ENCODE measurements at regions not wholly inside any gene's neighbourhood (a gene's known extent, or its start where the extent isn't known, plus 50 kb on each side); places are given as distances from the start of the nearest gene placed in this dataset.

GRCh38 chr2:222037211-222037610 is 261.6 kb downstream of the PAX3 start:
- intact Hi-C loops (cut with micrococcal nuclease; ENCODE audit: unreplicated experiment), result no loop called here
- 3% methylated on average over 3 of the region's 3 CpGs for WGBS (ENCODE audit: low lambda C conversion rate)

More at GRCh38 chr2:222037211-222037610, 261.6 kb downstream of the PAX3 start:
- no peaks in the 10 kb centered on the region for H3K36me3 ChIP-seq (replicated peaks in 1 of 2; ENCODE audit: control insufficient read depth in 1 of 2, insufficient read depth in 2 of 2, low read length in 2 of 2)
- no peak overlapping the region for H3K9ac ChIP-seq (ENCODE audit: insufficient read depth, low read depth, low read length)
- DNase-seq (ENCODE audit: low spot score) (no peak), ATAC-seq (no peak), FAIRE-seq (no peak)
- H3K79me2 ChIP-seq (ENCODE audit: insufficient read depth, low read length), result no peaks in the 10 kb centered on the region
- no peaks in the 10 kb centered on the region for H3K4me1 ChIP-seq (ENCODE audit: insufficient read depth, low read length)
- ChIA-PET CTCF (ENCODE audit: low intra/inter-chr PET ratio, low total read pairs) (no interaction called here), POLR2A (no interaction called here)
- no peaks in the 10 kb centered on the region for H3K27me3 ChIP-seq (ENCODE audit: control insufficient read depth in 1 of 2, insufficient read depth in 2 of 2, low read length in 2 of 2)
- H2AFZ ChIP-seq (ENCODE audit: low read length), result no peak overlapping the region
- BruUV-seq (replicated peaks), result no TSS peak
- no peaks in the 10 kb centered on the region for H3K9me3 ChIP-seq (ENCODE audit: low read length)
- H3K4me2 ChIP-seq (ENCODE audit: low read depth, low read length), result no peak overlapping the region
- no peak overlapping the region for H3K4me3 ChIP-seq (replicated peaks in 1 of 3; ENCODE audit: insufficient read depth in 1 of 3, low read depth in 2 of 3, low read length in 3 of 3)
- no peak overlapping the region for H3K27ac ChIP-seq (ENCODE audit: extremely low read length, insufficient read depth, low read length)
- TF ChIP-seq TARDBP (CRISPR knock-in tag; IDR thresholded peaks at IDR 0.05) (no peak), TRAFD1 (CRISPR knock-in tag; IDR thresholded peaks at IDR 0.05; ENCODE audit: borderline replicate concordance) (no peak), ZNF772 (CRISPR knock-in tag; IDR thresholded peaks at IDR 0.05) (no peak), RAD21 (CRISPR knock-in tag; IDR thresholded peaks at IDR 0.05) (no peak), TEAD2 (CRISPR knock-in tag; IDR thresholded peaks at IDR 0.05) (no peak), ZNF878 (CRISPR knock-in tag; IDR thresholded peaks at IDR 0.05) (no peak), MAFK (conservative IDR thresholded peaks at IDR 0.05 in 1 of 2, IDR thresholded peaks at IDR 0.05 in 1 of 2; ENCODE audit: low read length in 2 of 2) (no peak), ZNF260 (CRISPR knock-in tag; IDR thresholded peaks at IDR 0.05; ENCODE audit: borderline replicate concordance, low read depth) (no peak), TBL1XR1 (IDR thresholded peaks at IDR 0.05; ENCODE audit: borderline replicate concordance, low read length, partially characterized antibody) (no peak), AKAP8 (CRISPR knock-in tag; IDR thresholded peaks at IDR 0.05) (no peak), ZNF557 (CRISPR knock-in tag; IDR thresholded peaks at IDR 0.05) (no peak), ZNF230 (CRISPR knock-in tag; IDR thresholded peaks at IDR 0.05) (no peak), PCBP1 (IDR thresholded peaks at IDR 0.05; ENCODE audit: borderline replicate concordance, low read depth, low read length) (no peak), HMGA1 (CRISPR knock-in tag; conservative IDR thresholded peaks at IDR 0.05) (no peak), RBFOX2 (IDR thresholded peaks at IDR 0.05; ENCODE audit: low read depth, low read length) (no peak)
- TF ChIP-seq, protein P1, sequence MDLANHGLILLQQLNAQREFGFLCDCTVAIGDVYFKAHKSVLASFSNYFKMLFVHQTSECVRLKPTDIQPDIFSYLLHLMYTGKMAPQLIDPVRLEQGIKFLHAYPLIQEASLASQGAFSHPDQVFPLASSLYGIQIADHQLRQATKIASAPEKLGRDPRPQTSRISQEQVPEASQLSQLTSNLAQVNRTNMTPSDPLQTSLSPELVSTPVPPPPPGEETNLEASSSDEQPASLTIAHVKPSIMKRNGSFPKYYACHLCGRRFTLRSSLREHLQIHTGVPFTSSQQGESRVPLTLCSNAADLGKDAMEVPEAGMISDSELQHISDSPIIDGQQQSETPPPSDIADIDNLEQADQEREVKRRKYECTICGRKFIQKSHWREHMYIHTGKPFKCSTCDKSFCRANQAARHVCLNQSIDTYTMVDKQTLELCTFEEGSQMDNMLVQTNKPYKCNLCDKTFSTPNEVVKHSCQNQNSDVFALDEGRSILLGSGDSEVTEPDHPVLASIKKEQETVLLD (CRISPR knock-in tag; IDR thresholded peaks at IDR 0.05; ENCODE audit: low read depth), result no peak
- H4K20me1 ChIP-seq (ENCODE audit: insufficient read depth, low read length), result no peaks in the 10 kb centered on the region
- in situ Hi-C loops (cut with HindIII; ENCODE audit: extremely low pct_ligation_motif_present, low pct_unique_long_range_greater_than_20kb), result no loop called here

Measured in HepG2 (cell line).